Fibroblast of pulmonary artery (primary cell): ENCODE measurements at regions not wholly inside any gene's neighbourhood (a gene's known extent, or its start where the extent isn't known, plus 50 kb on each side); places are given as distances from the start of the nearest gene placed in this dataset.
A peak's percentile ranks its signal among the peaks of the same experiment; 100 is the strongest.

Experiments
- DNase-seq: peaks from one replicate; pipeline ENCODE4 v3.0.0-alpha.2; 2010; ENCODE audit warnings: low read depth
- H3K4me3 ChIP-seq: replicated peaks from 2 replicates; pipeline ENCODE4 v1.5.1; 2011; ENCODE audit warnings: low read depth, mild to moderate bottlenecking, control low read depth, low read length, moderate library complexity
- TF ChIP-seq, protein P1 (sequence below): IDR thresholded peaks from 2 replicates; pipeline ENCODE4 v1.5.1; 2011; ENCODE audit warnings: mild to moderate bottlenecking, control low read depth, low read length, inconsistent platforms; ENCODE audit errors: missing control alignments

GRCh38 chr7:9962742-9963141 lies 1010.9 kb upstream of the PHF14 start:
- TF ChIP-seq, protein P1, sequence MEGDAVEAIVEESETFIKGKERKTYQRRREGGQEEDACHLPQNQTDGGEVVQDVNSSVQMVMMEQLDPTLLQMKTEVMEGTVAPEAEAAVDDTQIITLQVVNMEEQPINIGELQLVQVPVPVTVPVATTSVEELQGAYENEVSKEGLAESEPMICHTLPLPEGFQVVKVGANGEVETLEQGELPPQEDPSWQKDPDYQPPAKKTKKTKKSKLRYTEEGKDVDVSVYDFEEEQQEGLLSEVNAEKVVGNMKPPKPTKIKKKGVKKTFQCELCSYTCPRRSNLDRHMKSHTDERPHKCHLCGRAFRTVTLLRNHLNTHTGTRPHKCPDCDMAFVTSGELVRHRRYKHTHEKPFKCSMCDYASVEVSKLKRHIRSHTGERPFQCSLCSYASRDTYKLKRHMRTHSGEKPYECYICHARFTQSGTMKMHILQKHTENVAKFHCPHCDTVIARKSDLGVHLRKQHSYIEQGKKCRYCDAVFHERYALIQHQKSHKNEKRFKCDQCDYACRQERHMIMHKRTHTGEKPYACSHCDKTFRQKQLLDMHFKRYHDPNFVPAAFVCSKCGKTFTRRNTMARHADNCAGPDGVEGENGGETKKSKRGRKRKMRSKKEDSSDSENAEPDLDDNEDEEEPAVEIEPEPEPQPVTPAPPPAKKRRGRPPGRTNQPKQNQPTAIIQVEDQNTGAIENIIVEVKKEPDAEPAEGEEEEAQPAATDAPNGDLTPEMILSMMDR: no peak
- no peak for DNase-seq
- H3K4me3 ChIP-seq: no peak overlapping the region

- DNase-seq: no peak
- H3K4me3 ChIP-seq: no peak overlapping the region
- TF ChIP-seq, protein P1: no peak
Measured at GRCh38 chr7:9978106-9979064, 995.3 kb upstream of the PHF14 start.

GRCh38 chr7:9981742-9982349 lies 991.8 kb upstream of the PHF14 start:
- DNase-seq: no peak
- TF ChIP-seq, protein P1: no peak
- H3K4me3 ChIP-seq: no peak overlapping the region

DNA sequence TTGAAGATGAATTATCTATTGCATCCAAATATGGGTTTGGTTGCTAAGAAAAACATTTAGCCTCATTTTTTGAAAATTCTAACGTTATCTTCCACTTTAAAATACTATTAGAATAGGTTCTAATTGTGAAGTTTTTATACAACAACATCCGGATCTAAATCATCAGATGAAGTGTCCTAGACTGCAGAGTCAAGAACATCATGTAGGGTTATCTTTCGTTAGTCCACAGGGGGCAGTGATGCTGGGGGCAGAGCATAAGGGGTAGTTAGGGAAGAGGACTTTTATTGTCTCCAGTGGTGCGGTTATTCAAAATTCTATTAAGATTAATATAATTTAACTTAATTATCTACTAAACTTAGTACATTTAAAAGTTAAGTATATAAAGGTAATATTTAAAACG lies 990.6 kb upstream of the PHF14 start:
- no peak overlapping the region for H3K4me3 ChIP-seq
- TF ChIP-seq, protein P1: no peak
- DNase-seq: no peak

DNA sequence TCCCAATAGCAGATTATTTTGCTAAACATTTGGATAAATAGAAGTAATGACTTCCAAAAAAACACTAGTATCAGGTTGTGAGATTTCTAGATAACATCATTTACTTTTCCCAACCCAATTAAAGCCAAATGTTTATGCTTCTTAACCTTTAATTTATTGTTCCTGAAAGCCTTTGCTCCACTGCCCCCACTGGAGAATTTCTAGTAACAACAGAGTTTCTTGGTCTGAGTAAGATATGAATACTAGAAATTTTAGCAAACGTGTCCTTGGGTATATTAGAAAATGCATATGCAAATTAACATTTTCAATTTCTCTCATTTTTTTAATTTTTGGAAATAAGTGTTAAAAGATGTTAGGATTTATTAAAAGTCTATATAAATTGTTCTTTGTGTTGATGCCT lies 958.0 kb upstream of the PHF14 start:
- DNase-seq: no peak
- H3K4me3 ChIP-seq: no peak overlapping the region
- TF ChIP-seq, protein P1: no peak

DNA sequence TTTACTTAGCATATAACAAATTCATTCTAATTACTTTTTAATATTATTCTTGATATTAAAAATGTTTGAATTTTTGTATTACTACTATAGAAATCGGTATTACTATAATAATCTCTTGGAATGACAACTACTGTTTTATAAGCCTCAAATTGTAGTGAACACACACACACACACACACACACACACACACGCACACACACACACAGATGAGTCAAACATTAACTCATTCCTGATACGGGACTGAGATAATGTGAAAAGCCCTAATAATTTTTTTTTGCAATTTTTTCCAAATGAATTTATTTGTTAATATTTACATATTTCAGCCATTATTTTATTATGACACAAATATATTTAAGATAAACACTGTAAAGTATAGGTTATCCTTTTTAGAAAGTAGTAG lies 951.2 kb upstream of the PHF14 start:
- TF ChIP-seq, protein P1: no peak

GRCh38 chr7:10022957-10023356 lies 950.7 kb upstream of the PHF14 start:
- peak; percentile 1 for DNase-seq
- TF ChIP-seq, protein P1: no peak
- no peak overlapping the region for H3K4me3 ChIP-seq

More for the DNA sequence above, 951.2 kb upstream of the PHF14 start:
- no peak overlapping the region for H3K4me3 ChIP-seq
- no peak for DNase-seq
